Stimulated activated CD8-positive, alpha-beta memory T cell treated with anti-CD3 and anti-CD28 coated beads, Interleukin-15, amount 100 ng/mL, for 48 hours (primary cell): ENCODE measurements at regions not wholly inside any gene's neighbourhood (a gene's known extent, or its start where the extent isn't known, plus 50 kb on each side); places are given as distances from the start of the nearest gene placed in this dataset.

Experiments used
- DNase-seq, 2 donors: peaks; one replicate each; pipeline ENCODE4 v3.0.0-alpha.2; 2020; ENCODE audit warnings: low read depth in 2 of 2

- DNase-seq, result no peak
Measured at GRCh38 chr4:81826335-81826734, 354.6 kb upstream of the RASGEF1B start.

GRCh38 chr4:81818385-81818920 is 346.7 kb upstream of the RASGEF1B start:
- no peak for DNase-seq

- DNase-seq, result no peak
Measured at GRCh38 chr4:81816031-81816761, 344.5 kb upstream of the RASGEF1B start.

GRCh38 chr4:81814987-81815541 is 343.4 kb upstream of the RASGEF1B start:
- DNase-seq, result no peak

- no peak for DNase-seq
Measured at GRCh38 chr4:81811562-81812293, 340.0 kb upstream of the RASGEF1B start.

- DNase-seq, result no peak
Measured at GRCh38 chr4:81808011-81808672, 336.4 kb upstream of the RASGEF1B start.

- no peak for DNase-seq
Measured at GRCh38 chr4:81807386-81807785, 335.7 kb upstream of the RASGEF1B start.

GRCh38 chr4:81806485-81806884 is 334.8 kb upstream of the RASGEF1B start:
- DNase-seq, result no peak

- DNase-seq, result no peak
Measured at GRCh38 chr4:81804849-81805248, 333.1 kb upstream of the RASGEF1B start.

- DNase-seq, result no peak
Measured at GRCh38 chr4:81802285-81802846, 330.7 kb upstream of the RASGEF1B start.

- no peak for DNase-seq
Measured at GRCh38 chr4:81799371-81799770, 327.7 kb upstream of the RASGEF1B start.

- DNase-seq, result no peak
Measured at GRCh38 chr4:81796790-81797528, 325.3 kb upstream of the RASGEF1B start.

GRCh38 chr4:81792521-81792920 is 320.8 kb upstream of the RASGEF1B start:
- DNase-seq, result no peak

GRCh38 chr4:81790477-81790876 is 318.8 kb upstream of the RASGEF1B start:
- no peak for DNase-seq

- DNase-seq, result no peak
Measured at GRCh38 chr4:81789741-81790399, 318.2 kb upstream of the RASGEF1B start.

- no peak for DNase-seq
Measured at GRCh38 chr4:81789158-81789557, 317.5 kb upstream of the RASGEF1B start.

GRCh38 chr4:81786766-81787165 is 315.1 kb upstream of the RASGEF1B start:
- no peak for DNase-seq

- DNase-seq, result no peak
Measured at GRCh38 chr4:81786063-81786763, 314.5 kb upstream of the RASGEF1B start.

- no peak for DNase-seq
Measured at GRCh38 chr4:81785338-81785737, 313.6 kb upstream of the RASGEF1B start.

- no peak for DNase-seq
Measured at GRCh38 chr4:81783558-81783957, 311.9 kb upstream of the RASGEF1B start.
